HepG2 (cell line): ENCODE measurements at regions not wholly inside any gene's neighbourhood (a gene's known extent, or its start where the extent isn't known, plus 50 kb on each side); places are given as distances from the start of the nearest gene placed in this dataset.
A peak's percentile ranks its signal among the peaks of the same experiment; 100 is the strongest.

Experiments used
- ATAC-seq: fragments of 200-7000 bp; cut with Tn5 transposase; 3 replicates; pipeline ENCODE4 v1.9.1; 2020; ENCODE audit warnings: mild to moderate bottlenecking, moderate library complexity
- BruUV-seq: library from RNA; stranded (reverse); fragments of 400-500 nt; replicated peaks from 2 replicates; lab custom pipeline; 2021; lab: Mats Ljungman, UMichigan
- CTCF ChIA-PET: fragments of 300-600 bp; formaldehyde crosslinking; extraction: SDS; loops from one replicate; lab custom pipeline; 2021; ENCODE audit warnings: low total read pairs, inconsistent platforms, low intra/inter-chr PET ratio; lab: Yijun Ruan, JAX
- POLR2A ChIA-PET: fragments of 350-600 bp; sonication (Branson Sonifier 250); formaldehyde crosslinking; loops from one replicate; lab custom pipeline; 2020; ENCODE audit warnings: antibody characterized with exemption, inconsistent platforms; lab: Yijun Ruan, JAX
- DNase-seq: peaks from one replicate; pipeline ENCODE4 v3.0.0-alpha.2; 2015; ENCODE audit warnings: low spot score
- FAIRE-seq: peaks from 3 replicates; lab custom pipeline; 2011; peaks lifted over from hg19 to GRCh38; lab: Jason Lieb, UNC
- H2AFZ ChIP-seq: one replicate; pipeline ENCODE4 v1.6.1; 2011; ENCODE audit warnings: low read length, inconsistent platforms
- H3K27ac ChIP-seq: fragments of 300-600 bp; 3 replicates; pipeline ENCODE4 v1.8.0; 2011; ENCODE audit warnings: mixed run types, mild to moderate bottlenecking, mixed read lengths, low read length, inconsistent platforms; ENCODE audit not compliant: insufficient read depth; ENCODE audit errors: extremely low read length
- H3K27me3 ChIP-seq, 2 experiments: fragments of 200-600 bp in 1 of 2; 2 replicates in 1 of 2; 3 replicates in 1 of 2; pipeline versions ENCODE4 v1.6.0 to v1.8.0; 2011; ENCODE audit warnings: low read length in 2 of 2, mild to moderate bottlenecking in 2 of 2, moderate library complexity in 2 of 2, inconsistent platforms in 1 of 2; ENCODE audit not compliant: insufficient read depth in 2 of 2, control insufficient read depth in 1 of 2
- H3K36me3 ChIP-seq, 2 experiments: fragments of 200-600 bp in 1 of 2; replicated peaks in 1 of 2; 2 replicates in 1 of 2; 3 replicates in 1 of 2; pipeline versions ENCODE4 v1.5.1 to v1.8.0; 2011; ENCODE audit warnings: low read length in 2 of 2, inconsistent platforms in 1 of 2; ENCODE audit not compliant: insufficient read depth in 2 of 2, control insufficient read depth in 1 of 2
- H3K4me1 ChIP-seq: 2 replicates; pipeline ENCODE4 v1.5.1; 2012; ENCODE audit warnings: low read length, inconsistent platforms; ENCODE audit not compliant: insufficient read depth
- H3K4me2 ChIP-seq: 2 replicates; pipeline ENCODE4 v1.6.0; 2011; ENCODE audit warnings: low read depth, low read length, inconsistent platforms
- H3K4me3 ChIP-seq, 3 experiments: fragments of 200-600 bp in 1 of 3; sonication (generic), shearing (Covaris generic) in 1 of 3; replicated peaks in 1 of 3; 2 replicates each; pipeline ENCODE4 v1.5.1; 2011 to 2016; ENCODE audit warnings: low read length in 3 of 3, inconsistent platforms in 2 of 3, low read depth in 2 of 3, mild to moderate bottlenecking in 2 of 3, control low read depth in 1 of 3, mixed read lengths in 1 of 3; ENCODE audit not compliant: insufficient read depth in 1 of 3
- H3K79me2 ChIP-seq: one replicate; pipeline ENCODE4 v1.6.1; 2011; ENCODE audit warnings: low read length, inconsistent platforms; ENCODE audit not compliant: insufficient read depth
- H3K9ac ChIP-seq: 2 replicates; pipeline ENCODE4 v1.6.0; 2011; ENCODE audit warnings: mild to moderate bottlenecking, low read depth, low read length, inconsistent platforms; ENCODE audit not compliant: insufficient read depth
- H3K9me3 ChIP-seq: 2 replicates; pipeline ENCODE4 v1.5.1; 2012; ENCODE audit warnings: mild to moderate bottlenecking, low read length
- H4K20me1 ChIP-seq: 2 replicates; pipeline ENCODE4 v1.6.0; 2011; ENCODE audit warnings: inconsistent platforms, mild to moderate bottlenecking, low read length, moderate library complexity; ENCODE audit not compliant: insufficient read depth
- CEBPZ ChIP-seq: IDR thresholded peaks from 2 replicates; pipeline ENCODE4 v1.6.1; 2012; ENCODE audit warnings: low read length, improper control_type of control experiment
- GATAD1 ChIP-seq: IDR thresholded peaks from 2 replicates; pipeline ENCODE4 v1.6.1; 2016; ENCODE audit warnings: missing genetic modification reagents, missing compliant biosample characterization
- GFI1 ChIP-seq: sonication (generic); formaldehyde crosslinking; IDR thresholded peaks from 2 replicates; pipeline ENCODE4 v1.5.0; 2020; ENCODE audit warnings: missing genetic modification reagents, mild to moderate bottlenecking, borderline replicate concordance
- HNRNPUL1 ChIP-seq: fragments of 200-400 bp; formaldehyde crosslinking; IDR thresholded peaks from 2 replicates; pipeline ENCODE4 v1.6.1; 2017; ENCODE audit warnings: low read depth, mild to moderate bottlenecking, low read length, moderate library complexity
- RXRB ChIP-seq: IDR thresholded peaks from 2 replicates; pipeline ENCODE4 v1.6.1; 2016; ENCODE audit warnings: borderline replicate concordance, missing genetic modification reagents, missing compliant biosample characterization
- THRA ChIP-seq: sonication (generic); formaldehyde crosslinking; IDR thresholded peaks from 2 replicates; pipeline ENCODE4 v1.4.0; 2020; ENCODE audit warnings: missing genetic modification reagents, borderline replicate concordance
- ZNF564 ChIP-seq: sonication (generic); formaldehyde crosslinking; IDR thresholded peaks from 2 replicates; pipeline ENCODE4 v1.8.1; 2023; ENCODE audit warnings: mild to moderate bottlenecking, missing genetic modification reagents
- WGBS: methylation state at CpG from one replicate; pipeline ENCODE4 v1.1.6; 2017; ENCODE audit warnings: low lambda C conversion rate; 5-methylcytosine and 5-hydroxymethylcytosine counted together
- in situ Hi-C: cut with HindIII; loops from 2 replicates; pipeline ENCODE4 v1.10.0; 2017; ENCODE audit warnings: low pct_unique_long_range_greater_than_20kb; ENCODE audit not compliant: extremely low pct_ligation_motif_present
- intact Hi-C: fragments of 100-400 bp; cut with micrococcal nuclease; formaldehyde crosslinking; loops from one replicate; pipeline ENCODE4 v1.10.0; 2022; ENCODE audit not compliant: unreplicated experiment

GRCh38 chr15:67895237-67895636, 55.4 kb upstream of the RNU6-1 start (continued):
- no peak for TF ChIP-seq HNRNPUL1
- no peak for TF ChIP-seq GATAD1 (CRISPR knock-in tag)
- TF ChIP-seq CEBPZ = no peak
- TF ChIP-seq ZNF564 (CRISPR knock-in tag) = no peak

GRCh38 chr15:67897646-67898339, 57.9 kb upstream of the RNU6-1 start:
- Histone ChIP-seq H3K9ac (no peak overlapping the region), H3K27me3 (no peaks in the 10 kb centered on the region), H3K9me3 (no peaks in the 10 kb centered on the region), H3K4me2 (no peak overlapping the region), H2AFZ (no peak overlapping the region), H3K4me1 (peaks cover 11% of the 10 kb centered on the region), H3K36me3 (no peaks in the 10 kb centered on the region), H4K20me1 (no peaks in the 10 kb centered on the region), H3K79me2 (no peaks in the 10 kb centered on the region), H3K27ac (no peak overlapping the region), H3K4me3 (no peak overlapping the region)
- intact Hi-C loops = no loop called here
- WGBS = 57% methylated on average over 3 of the region's 3 CpGs
- POLR2A ChIA-PET = interaction anchor here (1.0 kb wide), 1 partner anchor 13 kb away, joined by 3 read pairs; no protein-coding TSS in a partner anchor
- TF ChIP-seq GFI1 (CRISPR knock-in tag) (no peak), RXRB (CRISPR knock-in tag) (peak; percentile 83), THRA (CRISPR knock-in tag) (peak; percentile 94; the same call in 1 of the 2 replicates)
- FAIRE-seq (peak; percentile 26), ATAC-seq (no peak), DNase-seq (no peak)
- BruUV-seq = no TSS peak
- CTCF ChIA-PET = no interaction called here
- in situ Hi-C loops = no loop called here
